ENCODE measurements at regions not wholly inside any gene's neighbourhood (a gene's known extent, or its start where the extent isn't known, plus 50 kb on each side); places are given as distances from the start of the nearest gene placed in this dataset.

DNA sequence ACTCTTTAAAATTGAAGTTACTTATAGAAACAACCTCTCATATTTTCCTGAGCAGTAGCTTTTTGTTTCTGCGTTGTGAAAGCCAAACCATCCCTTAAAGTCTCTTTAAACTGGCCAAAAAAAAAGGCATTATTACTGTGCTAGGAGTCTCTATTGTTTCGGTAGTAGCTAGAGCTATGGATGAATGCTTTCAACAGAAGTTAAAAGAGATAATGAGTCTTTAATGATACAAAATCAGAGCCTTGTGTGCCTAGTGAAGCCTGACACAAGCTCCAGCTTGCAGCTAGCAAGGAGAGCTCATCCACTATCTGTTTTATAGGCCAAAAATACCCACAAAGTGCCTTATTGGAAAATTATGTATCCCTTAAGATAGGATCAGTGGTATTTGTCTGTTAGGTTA is 360.4 kb upstream of the CDIN1 start:
- H3K27me3 ChIP-seq (replicated peaks; ENCODE audit: control insufficient read depth, insufficient read depth, low read length, poor library complexity, severe bottlenecking) = no peaks in the 10 kb centered on the region
- H3K27ac ChIP-seq (ENCODE audit: insufficient read depth, low read length, poor library complexity, severe bottlenecking) = no peak overlapping the region
- H3K4me1 ChIP-seq (ENCODE audit: control insufficient read depth, insufficient read depth, low read length, poor library complexity, severe bottlenecking) = no peaks in the 10 kb centered on the region
- no peak for DNase-seq
- H3K36me3 ChIP-seq (ENCODE audit: control insufficient read depth, insufficient read depth, low read length) = no peaks in the 10 kb centered on the region
- no peak overlapping the region for H3K4me3 ChIP-seq (ENCODE audit: insufficient read depth, low read depth, low read length, poor library complexity, severe bottlenecking)
- H3K9me3 ChIP-seq (ENCODE audit: control insufficient read depth, low read length) = no peaks in the 10 kb centered on the region

DNA sequence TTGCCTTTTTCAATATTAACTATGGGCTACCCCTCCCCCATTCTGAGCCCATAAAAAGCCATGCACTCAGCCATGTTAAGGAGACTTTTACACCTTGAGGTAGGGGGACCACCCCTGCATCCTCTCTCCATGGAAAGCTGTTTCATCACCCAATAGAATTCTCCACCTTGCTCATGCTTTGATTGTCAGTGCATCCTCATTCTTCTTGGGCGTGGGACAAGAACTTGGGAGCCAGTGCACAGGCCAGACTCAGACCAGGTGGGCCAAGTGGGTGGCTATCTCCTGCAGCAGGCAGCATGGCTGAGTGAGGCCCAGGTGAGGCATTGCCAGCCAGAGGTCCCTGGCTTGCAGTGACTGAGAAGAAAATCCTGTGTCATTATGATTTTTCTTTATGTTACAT is 357.4 kb upstream of the CDIN1 start:
- no peaks in the 10 kb centered on the region for H3K27me3 ChIP-seq (replicated peaks; ENCODE audit: control insufficient read depth, insufficient read depth, low read length, poor library complexity, severe bottlenecking)
- no peaks in the 10 kb centered on the region for H3K4me1 ChIP-seq (ENCODE audit: control insufficient read depth, insufficient read depth, low read length, poor library complexity, severe bottlenecking)
- no peak overlapping the region for H3K27ac ChIP-seq (ENCODE audit: insufficient read depth, low read length, poor library complexity, severe bottlenecking)
- no peaks in the 10 kb centered on the region for H3K36me3 ChIP-seq (ENCODE audit: control insufficient read depth, insufficient read depth, low read length)
- DNase-seq = no peak
- H3K9me3 ChIP-seq (ENCODE audit: control insufficient read depth, low read length) = no peaks in the 10 kb centered on the region
- no peak overlapping the region for H3K4me3 ChIP-seq (ENCODE audit: insufficient read depth, low read depth, low read length, poor library complexity, severe bottlenecking)

DNA sequence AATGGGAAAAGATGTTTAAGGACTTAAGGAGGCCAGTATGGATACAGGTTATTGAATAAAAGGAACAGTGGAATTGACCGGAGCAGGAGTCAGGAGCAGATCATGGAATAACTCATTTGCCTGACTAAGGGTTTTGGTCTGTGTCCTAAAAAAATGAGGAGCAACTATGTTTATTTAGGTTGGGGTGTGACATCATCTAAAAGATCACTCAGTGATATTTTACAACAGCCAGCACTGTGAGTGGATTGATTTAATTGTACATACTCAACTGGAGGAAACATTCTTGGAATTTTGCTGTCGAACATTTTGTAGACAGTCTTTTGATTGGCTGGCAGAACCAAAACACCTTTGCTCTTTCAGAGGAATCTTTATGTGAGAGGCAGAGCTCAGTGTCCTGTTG is 348.6 kb upstream of the CDIN1 start:
- no peak for DNase-seq

DNA sequence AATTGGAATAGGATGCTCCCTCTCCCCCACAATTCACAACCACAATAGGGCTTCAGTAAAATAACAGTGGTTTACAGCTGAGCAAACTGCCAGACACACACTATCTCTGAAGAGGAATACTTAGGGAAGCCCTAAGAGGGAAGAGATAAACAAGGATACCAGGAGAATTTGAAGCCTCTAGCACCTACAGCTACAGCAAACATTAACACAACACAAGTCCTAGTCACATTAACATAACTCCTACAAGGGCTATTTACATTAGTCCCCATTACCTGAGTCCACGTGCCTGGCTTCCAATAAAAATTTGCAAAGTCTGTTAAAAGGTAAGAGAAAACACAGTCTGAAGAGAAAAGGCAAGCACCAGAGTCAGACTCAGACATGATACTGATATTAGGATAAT is 346.9 kb upstream of the CDIN1 start:
- no peak overlapping the region for H3K4me3 ChIP-seq (ENCODE audit: insufficient read depth, low read depth, low read length, poor library complexity, severe bottlenecking)
- no peak overlapping the region for H3K27ac ChIP-seq (ENCODE audit: insufficient read depth, low read length, poor library complexity, severe bottlenecking)
- no peak for DNase-seq
- H3K27me3 ChIP-seq (replicated peaks; ENCODE audit: control insufficient read depth, insufficient read depth, low read length, poor library complexity, severe bottlenecking) = no peaks in the 10 kb centered on the region
- H3K36me3 ChIP-seq (ENCODE audit: control insufficient read depth, insufficient read depth, low read length) = no peaks in the 10 kb centered on the region
- H3K4me1 ChIP-seq (ENCODE audit: control insufficient read depth, insufficient read depth, low read length, poor library complexity, severe bottlenecking) = no peaks in the 10 kb centered on the region
- no peaks in the 10 kb centered on the region for H3K9me3 ChIP-seq (ENCODE audit: control insufficient read depth, low read length)

More for the DNA sequence above, 348.6 kb upstream of the CDIN1 start:
- Histone ChIP-seq H3K4me3 (ENCODE audit: insufficient read depth, low read depth, low read length, poor library complexity, severe bottlenecking) (no peak overlapping the region), H3K36me3 (ENCODE audit: control insufficient read depth, insufficient read depth, low read length) (no peaks in the 10 kb centered on the region), H3K9me3 (ENCODE audit: control insufficient read depth, low read length) (no peaks in the 10 kb centered on the region), H3K4me1 (ENCODE audit: control insufficient read depth, insufficient read depth, low read length, poor library complexity, severe bottlenecking) (no peaks in the 10 kb centered on the region), H3K27ac (ENCODE audit: insufficient read depth, low read length, poor library complexity, severe bottlenecking) (no peak overlapping the region), H3K27me3 (replicated peaks; ENCODE audit: control insufficient read depth, insufficient read depth, low read length, poor library complexity, severe bottlenecking) (no peaks in the 10 kb centered on the region)

DNA sequence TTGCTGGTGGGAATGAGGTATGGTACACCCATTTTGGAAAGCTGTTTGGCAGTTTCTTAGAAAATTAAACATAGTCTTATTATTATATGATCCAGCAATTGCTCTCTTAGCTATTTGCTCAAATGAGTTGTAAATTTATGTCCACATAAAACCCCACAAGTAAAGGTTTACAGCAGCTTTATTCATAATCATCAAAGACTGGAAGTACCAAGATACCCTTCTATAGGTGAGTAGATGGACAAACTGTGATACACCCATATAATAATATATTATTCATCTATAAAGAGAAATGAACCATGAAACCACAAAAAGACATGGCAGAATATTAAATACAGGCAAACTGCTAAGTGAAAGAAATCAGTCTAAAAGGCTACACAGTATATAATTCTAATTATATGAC is 344.7 kb upstream of the CDIN1 start:
- no peak overlapping the region for H3K27ac ChIP-seq (ENCODE audit: insufficient read depth, low read length, poor library complexity, severe bottlenecking)
- H3K9me3 ChIP-seq (ENCODE audit: control insufficient read depth, low read length) = no peaks in the 10 kb centered on the region
- no peaks in the 10 kb centered on the region for H3K4me1 ChIP-seq (ENCODE audit: control insufficient read depth, insufficient read depth, low read length, poor library complexity, severe bottlenecking)
- no peak overlapping the region for H3K4me3 ChIP-seq (ENCODE audit: insufficient read depth, low read depth, low read length, poor library complexity, severe bottlenecking)
- H3K27me3 ChIP-seq (replicated peaks; ENCODE audit: control insufficient read depth, insufficient read depth, low read length, poor library complexity, severe bottlenecking) = no peaks in the 10 kb centered on the region
- no peak for DNase-seq
- H3K36me3 ChIP-seq (ENCODE audit: control insufficient read depth, insufficient read depth, low read length) = no peaks in the 10 kb centered on the region

DNA sequence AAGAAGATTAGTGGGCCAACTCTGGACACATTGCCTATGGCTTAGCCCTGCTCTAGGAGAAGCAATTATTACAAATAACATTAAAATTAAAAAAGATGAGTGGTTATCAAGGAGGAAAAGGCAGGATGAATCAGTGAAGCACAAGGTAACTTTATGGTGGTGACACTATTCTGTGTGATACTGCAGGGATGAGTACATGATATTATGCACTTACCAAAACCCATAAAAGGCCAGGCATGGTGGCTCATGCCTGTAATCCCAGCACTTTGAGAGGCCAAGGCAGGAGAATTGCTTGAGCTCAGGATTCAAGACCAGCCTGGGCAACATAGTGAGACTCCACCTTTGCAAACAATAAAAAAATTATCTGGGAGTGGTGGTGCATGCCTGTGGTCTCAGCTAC is 344.3 kb upstream of the CDIN1 start:
- Histone ChIP-seq H3K36me3 (ENCODE audit: control insufficient read depth, insufficient read depth, low read length) (no peaks in the 10 kb centered on the region), H3K27ac (ENCODE audit: insufficient read depth, low read length, poor library complexity, severe bottlenecking) (no peak overlapping the region), H3K27me3 (replicated peaks; ENCODE audit: control insufficient read depth, insufficient read depth, low read length, poor library complexity, severe bottlenecking) (no peaks in the 10 kb centered on the region), H3K4me3 (ENCODE audit: insufficient read depth, low read depth, low read length, poor library complexity, severe bottlenecking) (no peak overlapping the region), H3K9me3 (ENCODE audit: control insufficient read depth, low read length) (no peaks in the 10 kb centered on the region), H3K4me1 (ENCODE audit: control insufficient read depth, insufficient read depth, low read length, poor library complexity, severe bottlenecking) (no peaks in the 10 kb centered on the region)
- no peak for DNase-seq

DNA sequence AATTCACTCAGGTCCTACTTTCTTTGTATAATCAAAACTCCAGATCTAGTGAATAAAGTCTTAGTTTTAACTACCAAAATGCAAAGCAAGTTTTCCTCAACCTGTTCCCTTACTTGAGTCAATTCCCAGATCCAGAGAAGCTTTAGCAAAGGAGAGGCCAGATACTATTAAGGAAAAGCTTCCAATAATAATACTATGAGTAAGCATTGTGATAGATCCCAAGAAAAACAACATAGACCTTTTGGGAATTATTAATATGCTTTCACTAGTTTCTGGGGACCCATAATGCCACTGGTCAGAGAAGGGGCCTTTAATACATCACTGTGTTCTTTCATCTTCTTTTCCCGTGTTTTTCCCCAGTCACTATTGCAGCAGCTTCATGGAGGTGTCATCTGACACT is 339.9 kb upstream of the CDIN1 start:
- Histone ChIP-seq H3K27ac (ENCODE audit: insufficient read depth, low read length, poor library complexity, severe bottlenecking) (no peak overlapping the region), H3K9me3 (ENCODE audit: control insufficient read depth, low read length) (no peaks in the 10 kb centered on the region), H3K27me3 (replicated peaks; ENCODE audit: control insufficient read depth, insufficient read depth, low read length, poor library complexity, severe bottlenecking) (no peaks in the 10 kb centered on the region), H3K4me3 (ENCODE audit: insufficient read depth, low read depth, low read length, poor library complexity, severe bottlenecking) (no peak overlapping the region), H3K4me1 (ENCODE audit: control insufficient read depth, insufficient read depth, low read length, poor library complexity, severe bottlenecking) (no peaks in the 10 kb centered on the region), H3K36me3 (ENCODE audit: control insufficient read depth, insufficient read depth, low read length) (no peaks in the 10 kb centered on the region)
- DNase-seq = no peak

DNA sequence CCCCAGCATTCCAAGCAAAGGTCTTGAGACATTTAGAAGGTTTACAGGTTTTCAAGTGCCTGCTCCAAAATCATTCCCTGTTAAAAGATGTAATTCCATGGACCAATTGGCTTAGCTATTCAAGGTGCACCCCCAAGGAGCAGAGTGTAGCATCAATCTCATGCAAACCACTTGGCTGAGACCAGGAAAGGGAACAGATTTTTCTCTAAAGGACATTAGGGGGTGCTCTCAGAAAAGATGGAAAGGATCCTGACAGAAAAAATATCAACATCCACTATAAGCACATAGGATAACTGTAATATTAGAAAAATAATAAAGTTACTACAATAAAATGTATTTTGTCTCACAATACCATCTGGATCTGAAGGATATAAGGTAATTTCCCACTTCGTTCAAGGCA is 328.0 kb upstream of the CDIN1 start:
- Histone ChIP-seq H3K4me1 (ENCODE audit: control insufficient read depth, insufficient read depth, low read length, poor library complexity, severe bottlenecking) (no peaks in the 10 kb centered on the region), H3K4me3 (ENCODE audit: insufficient read depth, low read depth, low read length, poor library complexity, severe bottlenecking) (no peak overlapping the region), H3K9me3 (ENCODE audit: control insufficient read depth, low read length) (no peaks in the 10 kb centered on the region), H3K27me3 (replicated peaks; ENCODE audit: control insufficient read depth, insufficient read depth, low read length, poor library complexity, severe bottlenecking) (no peaks in the 10 kb centered on the region), H3K27ac (ENCODE audit: insufficient read depth, low read length, poor library complexity, severe bottlenecking) (no peak overlapping the region), H3K36me3 (ENCODE audit: control insufficient read depth, insufficient read depth, low read length) (no peaks in the 10 kb centered on the region)
- DNase-seq = no peak

DNA sequence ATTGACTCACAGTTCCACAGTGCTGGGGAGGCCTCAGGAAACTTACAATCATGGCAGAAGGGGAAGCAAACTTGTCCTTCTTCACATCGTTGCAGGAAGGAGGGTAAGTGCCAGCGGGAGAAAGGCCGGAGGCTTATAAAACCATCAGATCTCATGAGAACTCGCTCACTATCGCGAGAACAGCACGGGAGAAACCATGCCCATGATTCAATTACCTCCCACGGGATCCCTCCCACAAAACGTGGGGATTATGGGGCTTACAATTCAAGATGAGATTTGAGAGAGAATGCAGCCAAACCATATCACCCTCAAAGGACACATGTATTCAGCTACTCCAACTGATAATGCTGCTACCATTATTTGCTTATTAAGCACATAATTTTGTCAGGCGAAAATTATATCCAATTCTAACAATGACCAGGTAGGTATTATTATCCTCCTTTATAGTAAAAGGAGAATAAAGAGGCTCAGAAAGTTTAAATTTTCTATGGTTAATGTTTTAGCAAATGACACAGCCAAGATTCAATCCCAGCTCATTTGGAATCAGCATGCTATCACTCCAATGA is 327.2 kb upstream of the CDIN1 start:
- no peaks in the 10 kb centered on the region for H3K36me3 ChIP-seq (ENCODE audit: control insufficient read depth, insufficient read depth, low read length)
- H3K9me3 ChIP-seq (ENCODE audit: control insufficient read depth, low read length) = no peaks in the 10 kb centered on the region
- no peak for DNase-seq
- no peaks in the 10 kb centered on the region for H3K4me1 ChIP-seq (ENCODE audit: control insufficient read depth, insufficient read depth, low read length, poor library complexity, severe bottlenecking)
- no peak overlapping the region for H3K27ac ChIP-seq (ENCODE audit: insufficient read depth, low read length, poor library complexity, severe bottlenecking)
- H3K27me3 ChIP-seq (replicated peaks; ENCODE audit: control insufficient read depth, insufficient read depth, low read length, poor library complexity, severe bottlenecking) = no peaks in the 10 kb centered on the region
- H3K4me3 ChIP-seq (ENCODE audit: insufficient read depth, low read depth, low read length, poor library complexity, severe bottlenecking) = no peak overlapping the region

DNA sequence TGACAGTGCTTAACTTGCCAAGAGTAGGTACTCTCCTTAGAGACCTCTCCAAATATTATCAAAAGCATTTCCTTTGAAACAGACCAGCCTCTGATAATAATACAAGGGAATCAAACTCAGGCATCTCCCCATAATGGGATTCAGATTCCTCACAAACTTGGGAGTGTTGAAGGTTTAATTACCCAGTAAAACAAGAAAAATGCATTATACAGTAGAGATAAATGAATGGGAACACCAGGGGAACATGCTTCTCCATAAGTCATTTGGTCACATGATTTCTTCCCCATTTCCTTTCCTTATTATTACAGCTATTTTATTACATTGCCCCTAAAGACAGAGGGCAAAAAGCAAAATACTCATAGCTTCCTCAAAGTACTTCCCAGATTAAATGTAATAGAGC is 325.0 kb upstream of the CDIN1 start:
- DNase-seq = no peak
- Histone ChIP-seq H3K4me3 (ENCODE audit: insufficient read depth, low read depth, low read length, poor library complexity, severe bottlenecking) (no peak overlapping the region), H3K4me1 (ENCODE audit: control insufficient read depth, insufficient read depth, low read length, poor library complexity, severe bottlenecking) (no peaks in the 10 kb centered on the region), H3K36me3 (ENCODE audit: control insufficient read depth, insufficient read depth, low read length) (no peaks in the 10 kb centered on the region), H3K27ac (ENCODE audit: insufficient read depth, low read length, poor library complexity, severe bottlenecking) (no peak overlapping the region), H3K9me3 (ENCODE audit: control insufficient read depth, low read length) (no peaks in the 10 kb centered on the region), H3K27me3 (replicated peaks; ENCODE audit: control insufficient read depth, insufficient read depth, low read length, poor library complexity, severe bottlenecking) (no peaks in the 10 kb centered on the region)

DNA sequence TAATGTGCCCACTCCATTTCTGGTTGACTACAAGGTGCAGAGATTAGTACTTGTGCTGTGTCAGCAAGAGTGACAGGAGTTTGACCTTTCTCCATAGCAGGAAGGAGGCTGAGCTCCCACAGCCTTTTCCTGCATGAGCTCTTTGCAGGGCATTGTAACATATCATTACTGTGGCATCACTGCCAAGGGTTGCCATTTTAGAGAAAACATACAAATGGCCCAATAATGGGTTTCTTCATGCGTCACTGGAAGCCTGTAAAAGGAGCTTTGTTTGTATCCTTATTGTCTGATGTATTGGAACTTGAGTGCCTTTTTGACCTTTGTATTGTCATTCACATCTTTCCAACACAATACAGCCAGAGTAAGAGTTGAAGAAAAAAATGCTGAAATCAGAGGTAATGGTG is 323.0 kb upstream of the CDIN1 start:
- no peaks in the 10 kb centered on the region for H3K9me3 ChIP-seq (ENCODE audit: control insufficient read depth, low read length)
- DNase-seq = no peak
- H3K27ac ChIP-seq (ENCODE audit: insufficient read depth, low read length, poor library complexity, severe bottlenecking) = no peak overlapping the region
- no peaks in the 10 kb centered on the region for H3K36me3 ChIP-seq (ENCODE audit: control insufficient read depth, insufficient read depth, low read length)
- no peak overlapping the region for H3K4me3 ChIP-seq (ENCODE audit: insufficient read depth, low read depth, low read length, poor library complexity, severe bottlenecking)
- no peaks in the 10 kb centered on the region for H3K4me1 ChIP-seq (ENCODE audit: control insufficient read depth, insufficient read depth, low read length, poor library complexity, severe bottlenecking)
- H3K27me3 ChIP-seq (replicated peaks; ENCODE audit: control insufficient read depth, insufficient read depth, low read length, poor library complexity, severe bottlenecking) = no peaks in the 10 kb centered on the region

Data from effector memory CD4-positive, alpha-beta T cell (primary cell).